ENCODE measurements at regions not wholly inside any gene's neighbourhood (a gene's known extent, or its start where the extent isn't known, plus 50 kb on each side); places are given as distances from the start of the nearest gene placed in this dataset.

DNA sequence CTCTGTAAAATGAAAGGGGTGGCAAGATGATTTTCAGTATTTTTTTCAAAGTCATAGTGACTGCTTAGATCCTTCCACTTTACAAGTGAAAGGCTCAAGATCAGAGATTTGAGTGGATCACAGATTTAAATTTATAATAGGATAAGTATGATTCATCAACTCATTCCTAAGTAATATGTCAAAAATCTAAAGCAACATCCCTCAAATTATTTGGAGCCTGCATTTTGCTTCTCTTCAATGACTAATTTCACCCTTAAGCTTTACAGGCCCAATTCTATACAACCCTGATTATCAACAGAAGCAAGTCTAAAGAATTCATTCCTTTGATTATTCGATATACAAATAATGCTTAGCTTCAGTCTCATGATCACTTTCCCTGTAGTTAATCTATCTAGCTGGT lies 93.9 kb upstream of the HEY2 start:
- Mint-ChIP-seq H3K36me3 (ENCODE audit: unreplicated experiment) (no peaks in the 10 kb centered on the region), H3K27me3 (ENCODE audit: unreplicated experiment) (no peaks in the 10 kb centered on the region), H3K27ac (ENCODE audit: unreplicated experiment) (no peak overlapping the region), H3K4me3 (ENCODE audit: unreplicated experiment) (no peak overlapping the region), H3K9me3 (ENCODE audit: unreplicated experiment) (no peaks in the 10 kb centered on the region), H3K4me1 (ENCODE audit: low read depth, unreplicated experiment) (peaks cover 19% of the 10 kb centered on the region)
- no peak for DNase-seq
- TF ChIP-seq, protein P1, sequence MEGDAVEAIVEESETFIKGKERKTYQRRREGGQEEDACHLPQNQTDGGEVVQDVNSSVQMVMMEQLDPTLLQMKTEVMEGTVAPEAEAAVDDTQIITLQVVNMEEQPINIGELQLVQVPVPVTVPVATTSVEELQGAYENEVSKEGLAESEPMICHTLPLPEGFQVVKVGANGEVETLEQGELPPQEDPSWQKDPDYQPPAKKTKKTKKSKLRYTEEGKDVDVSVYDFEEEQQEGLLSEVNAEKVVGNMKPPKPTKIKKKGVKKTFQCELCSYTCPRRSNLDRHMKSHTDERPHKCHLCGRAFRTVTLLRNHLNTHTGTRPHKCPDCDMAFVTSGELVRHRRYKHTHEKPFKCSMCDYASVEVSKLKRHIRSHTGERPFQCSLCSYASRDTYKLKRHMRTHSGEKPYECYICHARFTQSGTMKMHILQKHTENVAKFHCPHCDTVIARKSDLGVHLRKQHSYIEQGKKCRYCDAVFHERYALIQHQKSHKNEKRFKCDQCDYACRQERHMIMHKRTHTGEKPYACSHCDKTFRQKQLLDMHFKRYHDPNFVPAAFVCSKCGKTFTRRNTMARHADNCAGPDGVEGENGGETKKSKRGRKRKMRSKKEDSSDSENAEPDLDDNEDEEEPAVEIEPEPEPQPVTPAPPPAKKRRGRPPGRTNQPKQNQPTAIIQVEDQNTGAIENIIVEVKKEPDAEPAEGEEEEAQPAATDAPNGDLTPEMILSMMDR (IDR thresholded peaks at IDR 0.05; ENCODE audit: partially characterized antibody, unreplicated experiment): no peak

DNA sequence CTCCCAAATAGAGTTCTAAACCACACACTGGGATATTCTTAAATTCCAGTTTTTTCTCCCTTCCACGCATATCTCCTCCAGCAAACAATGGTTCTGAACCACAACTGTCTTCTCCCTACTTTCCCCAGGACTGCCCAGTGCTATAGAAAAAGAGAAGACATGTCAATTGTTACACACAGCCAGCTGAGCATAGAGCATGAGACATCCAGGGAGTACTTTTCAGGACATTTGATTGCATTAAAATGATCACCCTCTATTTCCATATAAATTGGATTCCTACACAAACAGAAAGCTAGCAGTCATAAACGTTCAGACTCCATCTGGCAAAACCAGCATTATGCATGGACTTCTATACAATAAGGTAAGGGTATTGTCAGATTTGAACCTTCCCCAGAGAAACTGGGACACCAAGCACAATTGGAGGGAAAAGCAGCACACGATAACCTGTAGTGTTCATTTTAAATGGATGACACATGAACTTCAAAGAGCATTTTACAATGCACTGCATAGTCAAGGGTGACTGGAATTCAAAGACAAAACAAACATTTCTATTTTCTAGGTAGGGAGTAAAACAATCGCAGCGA lies 93.1 kb upstream of the HEY2 start:
- no peak for DNase-seq
- TF ChIP-seq, protein P1 (IDR thresholded peaks at IDR 0.05; ENCODE audit: partially characterized antibody, unreplicated experiment): no peak
- H3K4me1 Mint-ChIP-seq (ENCODE audit: low read depth, unreplicated experiment): peaks cover 19% of the 10 kb centered on the region
- H3K4me3 Mint-ChIP-seq (ENCODE audit: unreplicated experiment): no peak overlapping the region
- no peaks in the 10 kb centered on the region for H3K36me3 Mint-ChIP-seq (ENCODE audit: unreplicated experiment)
- no peak overlapping the region for H3K27ac Mint-ChIP-seq (ENCODE audit: unreplicated experiment)
- no peaks in the 10 kb centered on the region for H3K27me3 Mint-ChIP-seq (ENCODE audit: unreplicated experiment)
- H3K9me3 Mint-ChIP-seq (ENCODE audit: unreplicated experiment): no peaks in the 10 kb centered on the region

- TF ChIP-seq, protein P1 (IDR thresholded peaks at IDR 0.05; ENCODE audit: partially characterized antibody, unreplicated experiment): no peak
- H3K9me3 Mint-ChIP-seq (ENCODE audit: unreplicated experiment): no peaks in the 10 kb centered on the region
- peaks cover 19% of the 10 kb centered on the region for H3K4me1 Mint-ChIP-seq (ENCODE audit: low read depth, unreplicated experiment)
- no peaks in the 10 kb centered on the region for H3K27me3 Mint-ChIP-seq (ENCODE audit: unreplicated experiment)
- H3K27ac Mint-ChIP-seq (ENCODE audit: unreplicated experiment): peak overlapping the region; percentile 45
- DNase-seq: no peak
- no peaks in the 10 kb centered on the region for H3K36me3 Mint-ChIP-seq (ENCODE audit: unreplicated experiment)
- H3K4me3 Mint-ChIP-seq (ENCODE audit: unreplicated experiment): no peak overlapping the region
Measured at GRCh38 chr6:125658136-125658535, 91.3 kb upstream of the HEY2 start.

GRCh38 chr6:125658759-125659431 lies 90.5 kb upstream of the HEY2 start:
- Mint-ChIP-seq H3K27ac (ENCODE audit: unreplicated experiment) (peak overlapping the region; percentile 79), H3K4me1 (ENCODE audit: low read depth, unreplicated experiment) (peaks cover 19% of the 10 kb centered on the region), H3K9me3 (ENCODE audit: unreplicated experiment) (no peaks in the 10 kb centered on the region), H3K36me3 (ENCODE audit: unreplicated experiment) (no peaks in the 10 kb centered on the region), H3K27me3 (ENCODE audit: unreplicated experiment) (no peaks in the 10 kb centered on the region), H3K4me3 (ENCODE audit: unreplicated experiment) (peak overlapping the region; percentile 28)
- TF ChIP-seq, protein P1 (IDR thresholded peaks at IDR 0.05; ENCODE audit: partially characterized antibody, unreplicated experiment): no peak
- peak; percentile 34 for DNase-seq

GRCh38 chr6:125659887-125660286 lies 89.5 kb upstream of the HEY2 start:
- Mint-ChIP-seq H3K27ac (ENCODE audit: unreplicated experiment) (no peak overlapping the region), H3K4me1 (ENCODE audit: low read depth, unreplicated experiment) (peaks cover 19% of the 10 kb centered on the region), H3K4me3 (ENCODE audit: unreplicated experiment) (no peak overlapping the region), H3K9me3 (ENCODE audit: unreplicated experiment) (no peaks in the 10 kb centered on the region), H3K27me3 (ENCODE audit: unreplicated experiment) (no peaks in the 10 kb centered on the region), H3K36me3 (ENCODE audit: unreplicated experiment) (no peaks in the 10 kb centered on the region)
- no peak for DNase-seq
- TF ChIP-seq, protein P1 (IDR thresholded peaks at IDR 0.05; ENCODE audit: partially characterized antibody, unreplicated experiment): no peak
